GM18508 (cell line): ENCODE measurements at regions not wholly inside any gene's neighbourhood (a gene's known extent, or its start where the extent isn't known, plus 50 kb on each side); places are given as distances from the start of the nearest gene placed in this dataset.

Experiments used
- ATAC-seq: cut with Tn5 transposase; IDR thresholded peaks from one replicate; pipeline ENCODE4 v1.9.1; 2021; ENCODE audit warnings: moderate number of reproducible peaks; ENCODE audit not compliant: insufficient read depth, unreplicated experiment

DNA sequence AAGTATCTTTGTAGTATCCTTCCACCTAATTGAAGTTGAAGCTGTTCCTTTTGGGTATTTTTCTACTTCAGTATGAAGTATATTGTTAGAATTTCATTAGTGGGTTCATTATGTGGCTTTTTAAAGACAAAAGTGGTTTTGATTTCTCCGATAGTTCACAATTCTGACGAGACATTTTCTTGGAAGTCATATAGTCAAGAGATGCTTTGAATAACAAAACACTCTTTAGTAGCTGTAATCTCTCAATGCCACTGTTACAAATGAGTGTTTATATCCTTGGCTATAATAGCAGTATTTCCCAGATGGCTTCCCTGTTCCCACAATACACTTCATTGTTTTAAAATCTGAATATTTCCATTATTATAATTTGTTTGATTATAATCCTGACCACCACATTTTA, 108.7 kb upstream of the F3 start:
- no peak for ATAC-seq

DNA sequence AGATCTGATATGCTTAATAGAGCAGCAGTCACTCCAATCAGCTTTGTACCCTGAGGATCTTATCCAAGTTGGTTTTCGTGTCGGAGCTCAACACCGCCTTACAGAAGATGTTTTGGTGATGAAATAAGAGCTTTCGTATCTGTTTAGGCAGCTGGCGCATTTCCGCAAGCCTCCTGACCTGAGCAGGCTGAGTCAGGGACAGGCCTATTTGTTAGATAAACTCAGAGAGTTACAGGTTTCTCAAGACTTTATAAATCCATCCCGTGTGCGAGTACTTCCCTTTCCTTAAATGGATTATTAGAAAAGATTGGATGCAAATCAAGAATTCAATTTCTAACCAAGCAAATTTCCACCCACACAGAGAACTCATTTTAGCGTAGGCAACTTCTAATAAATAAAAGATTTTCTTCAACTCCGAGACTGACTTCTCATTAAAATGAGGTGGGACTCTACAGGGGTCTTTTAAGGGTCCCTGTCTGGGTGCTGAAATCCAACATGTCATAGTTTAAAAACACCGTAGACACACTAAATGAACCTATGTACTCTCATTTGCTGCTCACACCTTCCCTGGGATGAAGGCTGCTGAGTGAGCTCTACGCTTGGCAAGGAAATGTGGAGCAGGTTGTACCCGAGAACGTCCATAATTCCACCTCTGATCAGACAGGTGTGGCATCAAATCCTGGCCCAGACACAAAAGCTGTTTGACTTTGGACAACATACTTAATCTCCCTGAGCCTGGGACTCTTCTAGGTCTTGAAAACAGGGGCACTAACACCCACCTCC, 106.9 kb upstream of the F3 start:
- ATAC-seq: no peak

DNA sequence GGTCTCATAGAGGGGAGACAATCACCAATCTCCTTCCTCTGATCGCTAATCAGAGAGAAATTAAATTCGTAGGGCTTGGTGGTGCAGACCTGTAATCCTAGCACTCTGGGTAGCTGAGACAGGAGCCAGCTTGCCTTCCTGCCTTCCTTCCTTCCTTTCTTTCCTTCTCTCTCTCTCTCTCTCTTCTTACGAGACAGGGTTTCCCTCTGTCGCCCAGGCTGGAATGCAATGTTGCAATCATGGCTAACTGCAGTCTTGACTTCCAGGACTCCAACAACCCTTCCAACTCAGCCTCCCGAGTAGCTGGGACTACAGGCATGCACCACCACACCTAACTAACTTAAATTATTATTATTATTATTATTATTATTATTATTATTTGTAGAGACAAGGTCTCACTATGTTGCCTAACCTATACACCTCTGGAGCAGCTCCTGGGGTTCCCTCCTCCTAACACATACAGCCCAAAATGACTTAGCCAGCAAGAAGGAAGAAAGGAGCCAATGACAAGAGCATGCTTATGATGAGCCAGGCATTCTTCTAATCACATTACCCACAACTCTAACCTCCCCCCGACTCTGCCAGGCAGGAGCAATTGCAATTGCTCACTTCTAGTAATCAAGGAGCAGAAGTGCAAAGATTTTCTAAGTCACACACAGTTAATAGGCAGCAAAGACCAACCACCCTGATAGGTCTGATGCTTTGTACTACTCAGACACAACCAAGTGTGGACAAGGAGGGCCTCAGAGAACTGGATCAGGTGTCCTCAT, 105.4 kb upstream of the F3 start:
- no peak for ATAC-seq

DNA sequence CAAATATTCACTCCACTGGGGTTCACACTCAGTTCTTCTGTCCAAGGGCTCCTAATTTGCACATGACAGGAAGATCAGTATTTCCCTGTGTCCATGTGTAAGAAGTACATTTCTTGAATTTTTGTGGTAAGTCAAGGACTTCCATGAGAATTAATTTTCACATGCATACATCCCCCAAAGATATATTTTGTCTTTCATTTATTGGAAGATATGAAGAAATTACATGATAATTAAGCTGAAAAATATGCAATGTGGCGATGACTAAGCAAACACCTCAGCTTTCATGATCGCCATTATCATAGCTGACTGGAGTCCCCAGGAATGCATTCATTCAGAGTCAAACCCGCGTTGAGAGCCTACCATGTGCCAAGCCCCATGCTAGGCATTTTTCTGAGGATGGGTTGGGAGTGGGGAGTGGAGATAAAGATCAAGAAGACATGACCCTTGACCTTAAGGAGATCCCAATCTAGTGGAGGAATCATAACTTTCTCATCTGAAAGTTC, 104.6 kb upstream of the F3 start:
- ATAC-seq: no peak

DNA sequence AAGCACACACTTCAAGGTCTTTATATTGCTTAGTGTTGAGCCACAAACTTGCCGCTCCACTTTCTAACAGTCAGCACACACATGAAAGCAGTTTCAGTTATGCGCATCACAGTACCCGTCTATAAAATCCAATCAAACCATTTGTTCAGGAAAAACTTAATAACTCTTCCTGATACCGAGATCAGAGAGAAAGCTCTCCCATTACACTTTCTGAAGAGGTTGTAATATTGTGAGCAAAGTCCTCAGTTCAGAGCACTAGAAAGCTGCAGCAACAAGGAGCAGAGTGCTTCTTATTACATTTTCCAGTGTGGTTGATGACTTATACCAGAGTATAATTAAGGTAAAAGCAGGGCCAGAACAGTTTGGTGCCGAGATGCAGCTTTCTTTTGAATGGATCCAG, 102.8 kb upstream of the F3 start:
- ATAC-seq: no peak

DNA sequence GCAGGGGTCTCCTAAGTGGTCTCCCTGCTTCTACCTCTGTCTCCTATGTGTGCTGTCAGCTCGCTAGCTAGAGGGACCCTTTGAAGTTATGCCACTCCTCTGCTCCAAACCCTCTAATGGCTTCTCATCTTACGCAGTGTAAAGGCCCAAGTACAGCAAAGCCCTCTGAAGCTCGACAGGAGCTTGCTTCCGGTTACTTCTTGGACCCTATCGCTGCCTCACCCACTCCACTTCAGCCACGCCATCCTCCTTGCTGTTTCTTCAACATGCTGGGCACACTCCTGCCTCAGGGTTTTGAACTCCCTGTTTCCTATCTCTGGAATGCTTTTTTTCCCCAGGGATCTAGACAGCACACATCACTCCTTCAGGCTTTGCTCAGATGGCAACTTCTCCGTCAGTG, 102.3 kb upstream of the F3 start:
- no peak for ATAC-seq

DNA sequence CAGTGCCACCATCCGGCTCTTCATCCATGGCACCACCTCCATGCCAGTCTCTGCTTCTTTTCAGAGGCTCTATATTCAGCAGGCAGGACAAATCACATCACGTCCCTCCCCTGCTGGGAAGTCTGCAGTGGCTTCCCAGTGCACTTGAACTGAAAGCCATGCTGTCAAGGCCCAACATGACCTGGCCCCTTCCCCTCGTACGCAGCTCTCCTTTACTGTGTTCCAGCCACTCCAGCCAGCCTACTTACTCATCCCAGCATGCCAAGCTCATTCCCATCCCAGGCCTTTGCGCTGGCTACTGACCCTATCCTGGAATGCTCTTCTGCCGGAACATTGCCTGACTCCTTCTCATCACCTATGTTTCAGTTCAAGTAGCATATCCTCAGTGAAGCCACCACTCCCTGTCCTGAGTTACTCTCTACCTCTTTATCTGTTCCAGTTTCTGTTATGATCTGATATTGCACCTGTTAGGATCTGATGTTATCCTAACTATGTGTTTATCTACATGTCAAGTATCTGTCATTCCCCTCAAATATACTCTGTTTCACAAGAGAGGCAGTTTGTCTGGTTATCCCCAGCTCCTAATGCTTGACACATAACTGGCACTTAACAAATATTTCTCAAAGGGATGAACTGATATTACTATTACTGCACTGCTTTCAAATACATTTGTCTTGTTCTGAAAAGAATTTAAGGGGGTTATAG, 101.2 kb upstream of the F3 start:
- no peak for ATAC-seq

DNA sequence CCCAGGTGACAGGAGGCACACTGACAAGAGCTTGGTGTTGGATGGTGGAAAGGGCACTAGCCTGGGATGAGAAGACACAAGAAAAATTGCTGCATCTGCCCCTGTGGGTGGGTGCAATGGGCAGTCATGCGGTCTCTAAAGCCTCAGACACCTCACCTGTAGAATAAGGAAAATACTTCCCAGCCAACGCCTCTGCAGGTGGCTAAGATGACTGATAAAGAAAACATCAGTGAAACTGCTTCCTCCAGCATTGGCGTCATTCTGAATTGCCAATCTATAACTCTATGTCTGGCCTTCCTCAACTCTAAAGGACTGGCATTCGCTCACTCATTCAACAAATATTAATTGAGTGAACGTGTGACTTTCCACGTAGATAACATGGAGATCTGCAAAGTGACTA, 100.4 kb upstream of the F3 start:
- no peak for ATAC-seq

DNA sequence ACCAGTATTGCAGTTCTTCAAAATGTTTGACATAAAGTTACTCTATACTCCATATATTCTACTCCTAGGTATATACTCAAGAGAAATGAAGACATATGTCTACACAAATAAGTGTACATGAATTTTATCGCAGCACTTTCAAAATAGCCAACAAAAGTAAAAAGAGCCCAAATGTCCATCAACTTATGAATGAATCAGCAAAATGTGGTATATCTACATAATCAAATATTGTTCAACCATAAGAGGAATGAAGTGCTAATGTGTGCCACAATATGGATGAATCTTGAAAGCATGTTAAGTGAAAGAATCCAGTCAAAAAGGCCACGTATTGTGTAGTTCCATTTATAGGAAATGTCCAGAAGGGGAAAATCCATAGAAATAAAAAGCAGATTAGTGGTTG, 98.6 kb upstream of the F3 start:
- no peak for ATAC-seq

DNA sequence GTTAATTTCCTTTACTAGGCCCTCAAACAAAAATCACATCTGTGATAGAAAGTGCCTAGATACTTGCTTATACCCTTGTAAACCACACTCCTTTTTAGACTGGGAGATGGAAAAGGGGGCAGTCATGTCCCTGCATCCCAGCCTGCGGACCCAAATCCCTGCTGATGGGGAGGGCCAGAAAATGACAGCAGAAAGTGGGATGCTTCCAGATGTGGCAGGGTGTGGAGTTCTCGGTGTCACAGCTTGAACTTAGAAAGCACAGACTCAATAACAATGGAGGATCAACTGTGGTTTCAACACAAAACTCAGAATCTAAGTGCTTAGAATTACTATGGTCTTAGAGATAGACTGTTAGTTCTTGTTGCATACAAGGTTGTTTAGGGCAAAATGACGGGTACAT, 95.6 kb upstream of the F3 start:
- ATAC-seq: no peak

DNA sequence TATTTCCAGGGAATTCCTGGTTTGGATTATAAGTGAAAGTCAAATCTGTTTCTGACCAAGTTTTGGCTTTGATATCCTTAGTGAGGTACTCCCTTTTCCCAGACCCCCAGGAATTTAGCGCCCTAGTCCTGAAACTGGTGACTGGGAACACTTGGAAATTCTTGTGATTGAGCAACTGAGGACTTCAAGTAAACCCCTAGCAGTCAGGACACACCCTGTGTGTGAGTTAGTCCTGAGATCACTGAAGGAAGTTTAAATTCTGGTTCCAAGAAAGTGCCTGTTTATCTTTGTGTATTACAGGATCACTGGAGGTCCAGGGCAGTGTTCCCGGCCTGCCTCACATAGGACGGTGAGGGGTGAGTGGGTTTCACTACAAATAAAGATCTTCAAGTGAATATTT, 95.1 kb upstream of the F3 start:
- ATAC-seq: no peak

DNA sequence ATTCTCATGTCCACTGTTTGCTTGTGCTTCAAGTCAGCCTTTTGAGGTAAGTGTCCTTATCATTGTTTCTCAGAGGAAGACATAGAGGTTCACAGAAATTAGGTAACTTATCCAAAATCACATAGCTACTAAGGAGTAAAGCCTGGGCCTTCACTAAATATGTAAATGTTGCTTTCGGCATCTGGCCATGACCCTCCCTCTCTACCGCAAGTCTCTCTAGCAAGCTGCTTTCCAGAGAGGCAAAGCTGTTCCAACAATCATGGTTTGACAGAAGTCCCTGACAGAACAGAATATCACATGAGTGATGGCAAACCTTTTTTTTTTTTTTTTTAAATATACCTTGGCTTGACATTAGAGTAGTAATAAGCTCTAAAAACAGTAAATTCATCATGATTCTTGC, 94.5 kb upstream of the F3 start:
- ATAC-seq: no peak

DNA sequence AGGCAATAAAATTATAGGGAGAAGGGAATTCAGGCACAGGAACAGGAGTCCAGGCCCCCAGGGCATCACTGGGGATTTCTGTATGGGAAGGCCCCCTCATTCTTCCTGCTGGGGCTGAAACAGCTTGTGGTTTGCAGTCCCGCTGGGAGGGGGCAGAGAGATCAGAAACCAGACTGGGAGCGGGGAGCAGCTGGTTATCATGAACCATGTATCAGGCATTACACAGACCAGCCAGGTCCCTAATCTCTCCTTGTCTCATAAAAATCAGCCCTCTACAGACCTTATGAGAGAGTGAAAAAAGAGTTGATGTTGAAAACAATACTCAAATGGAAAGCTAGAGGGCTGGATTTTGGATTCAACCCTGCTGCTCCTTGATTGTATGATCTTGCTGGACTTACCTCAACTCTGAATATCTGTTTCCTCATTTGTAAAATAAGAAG, 93.4 kb upstream of the F3 start:
- no peak for ATAC-seq

DNA sequence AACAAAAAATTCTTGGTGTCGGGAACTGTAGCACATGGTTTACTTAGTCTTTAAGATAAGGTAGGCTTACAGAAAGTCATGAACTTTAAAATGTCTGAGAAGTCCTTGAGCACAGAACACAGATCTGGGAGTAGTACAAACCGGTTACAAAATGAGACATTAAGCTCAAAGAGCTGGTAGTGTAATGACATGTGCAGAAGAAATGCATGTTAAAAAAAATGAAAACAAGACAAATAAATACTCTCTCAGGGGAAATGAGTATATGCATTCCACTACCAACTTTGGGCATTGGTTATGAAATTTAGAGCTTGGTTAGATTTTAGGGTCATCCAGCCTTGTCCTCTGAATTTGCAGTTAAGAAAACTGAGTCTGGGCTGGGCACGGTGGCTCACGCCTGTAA, 91.5 kb upstream of the F3 start:
- ATAC-seq: no peak

DNA sequence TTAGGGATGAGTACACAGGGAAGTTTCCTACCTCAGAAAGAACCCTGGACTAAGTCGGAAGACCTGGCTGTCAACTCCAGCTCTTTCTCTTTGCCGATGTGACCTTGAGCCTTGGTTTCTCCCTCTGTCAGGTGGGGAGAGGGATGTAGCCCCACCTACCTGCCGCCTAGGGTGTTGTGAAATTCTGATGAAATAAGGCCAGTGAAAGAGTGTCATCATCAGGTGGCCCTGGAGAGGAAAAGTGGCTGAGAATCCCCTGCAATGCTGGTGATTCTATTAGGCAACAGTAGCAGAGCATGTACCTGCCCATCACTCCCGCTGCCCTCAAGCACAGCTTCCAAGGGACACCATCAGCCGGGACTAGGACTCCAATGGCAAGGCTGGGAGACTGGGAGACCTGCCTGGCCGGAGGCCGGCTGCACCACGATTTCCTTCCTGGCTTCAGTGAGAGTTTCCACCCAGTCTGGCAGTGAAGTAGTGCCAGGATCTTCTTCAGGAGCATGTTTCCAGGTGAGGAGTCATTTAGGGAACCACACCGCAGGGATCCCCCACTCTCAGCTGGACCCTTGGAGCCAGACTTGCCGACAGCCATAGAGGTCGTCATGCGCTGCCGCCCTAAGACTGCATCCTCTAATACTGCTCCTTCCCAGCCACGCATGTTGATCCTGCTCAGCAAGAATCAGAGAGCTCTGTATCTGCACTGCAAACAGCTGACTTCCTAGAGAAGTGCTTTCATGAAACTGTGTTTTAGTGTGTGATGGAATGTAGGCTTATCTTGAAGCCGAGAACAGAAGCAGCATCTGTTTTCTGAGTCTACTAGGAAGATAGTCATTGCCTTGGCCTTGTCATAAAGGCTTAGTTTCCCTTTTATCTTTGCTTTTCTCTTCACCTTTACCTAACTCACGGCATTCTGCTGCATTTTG, 88.0 kb upstream of the F3 start:
- ATAC-seq: no peak

DNA sequence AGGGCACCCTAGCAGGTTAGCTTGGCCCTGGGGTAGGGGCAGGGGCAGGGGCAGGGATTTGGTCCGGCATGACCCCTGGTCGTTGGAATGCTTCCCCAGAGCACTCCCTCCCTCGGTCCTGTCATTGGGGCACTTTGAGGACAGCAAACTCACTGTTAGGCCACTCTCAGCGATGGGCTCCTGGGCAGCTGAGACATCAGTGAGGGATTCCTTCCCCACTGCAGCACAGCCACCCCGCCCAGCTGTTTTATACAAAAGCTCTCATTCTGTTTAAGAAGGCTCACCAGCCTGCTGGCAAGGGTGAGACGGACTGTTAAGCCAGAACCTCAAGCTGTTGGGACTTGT, 86.9 kb upstream of the F3 start:
- no peak for ATAC-seq

DNA sequence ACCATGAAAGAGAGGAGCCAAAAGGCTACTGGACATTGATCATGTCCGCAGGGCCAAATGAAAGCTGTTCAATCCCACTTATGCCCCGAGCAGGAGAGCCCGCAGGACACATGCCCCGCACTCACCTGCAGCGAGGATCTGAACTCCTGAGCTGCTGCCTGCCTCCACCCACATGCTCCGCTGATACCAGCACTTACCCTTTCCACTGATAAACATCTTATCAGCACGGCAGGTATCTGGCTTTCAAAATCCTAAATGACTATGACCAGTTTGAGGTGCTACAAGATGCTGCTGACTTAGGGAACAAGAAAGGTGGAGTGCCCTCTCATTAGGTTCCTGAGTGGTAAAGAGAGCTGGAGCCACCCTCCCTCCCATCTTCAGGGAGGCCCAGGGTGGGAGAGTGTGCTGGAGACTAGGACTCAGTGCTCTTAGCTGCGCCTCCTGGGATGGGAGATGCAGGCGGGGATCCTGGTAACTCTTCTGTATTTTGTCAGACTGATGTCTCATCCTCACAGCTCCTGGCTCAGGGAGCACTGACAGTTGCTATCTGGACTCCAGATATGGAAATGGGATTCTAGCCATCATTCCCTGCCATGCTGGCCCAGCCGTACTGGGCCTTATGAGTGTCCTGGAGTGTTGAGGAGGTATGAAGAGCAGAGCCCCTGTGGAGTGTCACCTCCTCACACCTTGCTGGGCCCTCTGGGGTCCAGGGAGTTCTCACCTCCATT, 86.4 kb upstream of the F3 start:
- ATAC-seq: no peak

DNA sequence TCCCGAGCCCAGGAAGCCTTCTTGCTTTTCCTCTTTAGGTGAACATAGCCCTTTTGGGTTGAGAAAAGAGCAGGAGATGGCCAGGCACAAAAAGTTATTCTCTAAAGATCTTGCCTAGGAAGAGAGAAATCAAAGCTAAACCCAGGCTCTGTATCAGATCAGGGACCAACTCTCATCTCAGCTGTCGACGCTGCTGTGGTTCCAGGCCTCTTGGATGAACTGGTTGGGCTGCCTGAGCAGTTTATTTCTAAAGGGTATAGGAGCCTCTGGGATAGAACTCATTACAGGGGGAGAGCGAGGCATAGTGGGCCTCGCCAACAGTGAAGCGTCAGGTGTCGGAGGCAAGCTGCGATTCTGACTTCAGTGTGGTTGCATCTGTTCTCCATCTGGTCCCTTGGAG, 82.6 kb upstream of the F3 start:
- no peak for ATAC-seq

DNA sequence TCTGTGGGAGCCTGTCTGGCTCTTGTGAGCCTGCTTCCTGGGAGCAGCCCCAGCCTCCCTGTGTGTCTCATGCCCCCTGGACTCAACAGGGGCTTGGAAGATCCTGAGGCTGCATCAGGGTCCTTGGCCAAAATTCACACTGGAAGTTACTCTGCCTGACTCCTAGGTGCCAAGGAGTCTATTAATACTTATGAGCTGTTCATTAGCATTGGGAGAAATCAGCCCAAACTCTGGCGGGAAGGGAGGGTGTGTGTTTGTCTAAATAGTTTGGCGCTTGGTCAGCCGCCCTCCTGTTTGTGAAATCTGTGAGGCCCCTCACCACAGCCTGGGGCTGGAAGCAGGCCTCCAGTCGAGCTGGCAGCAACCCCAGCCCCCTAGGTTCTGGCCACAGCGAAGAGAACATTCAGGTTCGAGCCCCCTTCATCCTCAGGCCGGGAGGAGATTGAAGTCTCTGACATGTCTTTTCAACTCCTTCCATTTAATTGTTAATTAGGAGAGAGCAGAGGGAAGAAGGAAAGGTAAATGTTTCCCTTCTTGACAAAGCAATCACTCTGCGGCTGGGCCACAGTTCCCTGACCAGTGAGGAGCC, 82.1 kb upstream of the F3 start:
- ATAC-seq: no peak
